Activated naive CD4-positive, alpha-beta T cell treated with anti-CD3 and anti-CD28 coated beads, Interleukin-2, amount 10 ng/mL, durations not matched to agents 7 days and 5 days (primary cell): ENCODE measurements at regions not wholly inside any gene's neighbourhood (a gene's known extent, or its start where the extent isn't known, plus 50 kb on each side); places are given as distances from the start of the nearest gene placed in this dataset.
"Not testable (repeated sequence)": the region's sequence is repeated elsewhere in the genome, so short reads cannot be mapped to it uniquely, and the experiment has no call there.

ENCODE experiments used
- CTCF ChIA-PET: fragments of 350-600 bp; sonication (Branson Sonifier 250); formaldehyde crosslinking; loops from one replicate; lab custom pipeline; 2021; ENCODE audit warnings: antibody characterized with exemption; lab: Charles Lee
- DNase-seq: peaks from one replicate; pipeline ENCODE4 v3.0.0-alpha.2; 2020
- H3K27ac Mint-ChIP-seq: one replicate; pipeline ENCODE4 v1.8.0; 2021; ENCODE audit warnings: mild to moderate bottlenecking, moderate library complexity, mixed read lengths
- H3K27me3 Mint-ChIP-seq: one replicate; pipeline ENCODE4 v1.8.0; 2021; ENCODE audit warnings: mild to moderate bottlenecking, mixed read lengths
- H3K36me3 Mint-ChIP-seq: one replicate; pipeline ENCODE4 v1.8.0; 2021; ENCODE audit warnings: mixed read lengths
- H3K4me1 Mint-ChIP-seq: one replicate; pipeline ENCODE4 v1.8.0; 2021; ENCODE audit warnings: mixed read lengths
- H3K4me3 Mint-ChIP-seq: one replicate; pipeline ENCODE4 v1.8.0; 2021; ENCODE audit warnings: mild to moderate bottlenecking, moderate library complexity, mixed read lengths
- H3K9me3 Mint-ChIP-seq: one replicate; pipeline ENCODE4 v1.8.0; 2021; ENCODE audit warnings: mixed read lengths

GRCh38 chr11:90288212-90288821 lies 65.5 kb upstream of the CHORDC1 start:
- Mint-ChIP-seq H3K4me1 (no peaks in the 10 kb centered on the region), H3K27me3 (no peaks in the 10 kb centered on the region), H3K36me3 (no peaks in the 10 kb centered on the region), H3K4me3 (no peak overlapping the region), H3K27ac (no peak overlapping the region), H3K9me3 (no peaks in the 10 kb centered on the region)
- no peak for DNase-seq
- CTCF ChIA-PET, result interaction anchor here (1.5 kb wide), 1 partner anchor 171 kb away, joined by 4 read pairs; no protein-coding TSS in a partner anchor

- H3K4me1 Mint-ChIP-seq, result no peaks in the 10 kb centered on the region
- no peaks in the 10 kb centered on the region for H3K9me3 Mint-ChIP-seq
- H3K36me3 Mint-ChIP-seq, result no peaks in the 10 kb centered on the region
- DNase-seq, result no peak
- H3K27ac Mint-ChIP-seq, result no peak overlapping the region
- no peak overlapping the region for H3K4me3 Mint-ChIP-seq
- no peaks in the 10 kb centered on the region for H3K27me3 Mint-ChIP-seq
- CTCF ChIA-PET, result no interaction called here
These were observed 63.8 kb upstream of the CHORDC1 start for GRCh38 chr11:90286640-90287039.

- Mint-ChIP-seq H3K4me3 (no peak overlapping the region), H3K4me1 (no peaks in the 10 kb centered on the region), H3K27ac (no peak overlapping the region), H3K9me3 (no peaks in the 10 kb centered on the region), H3K27me3 (no peaks in the 10 kb centered on the region), H3K36me3 (no peaks in the 10 kb centered on the region)
- CTCF ChIA-PET, result no interaction called here
- no peak for DNase-seq
These were observed 61.3 kb upstream of the CHORDC1 start for GRCh38 chr11:90284171-90284570.

GRCh38 chr11:90282551-90283071 lies 59.8 kb upstream of the CHORDC1 start:
- H3K27me3 Mint-ChIP-seq, H3K36me3 Mint-ChIP-seq, DNase-seq, H3K27ac Mint-ChIP-seq, H3K9me3 Mint-ChIP-seq, H3K4me3 Mint-ChIP-seq, H3K4me1 Mint-ChIP-seq, CTCF ChIA-PET: not testable (repeated sequence)

GRCh38 chr11:90274362-90274761 lies 51.5 kb upstream of the CHORDC1 start:
- Mint-ChIP-seq H3K9me3 (no peaks in the 10 kb centered on the region), H3K4me1 (no peaks in the 10 kb centered on the region), H3K27ac (no peak overlapping the region), H3K36me3 (no peaks in the 10 kb centered on the region), H3K27me3 (no peaks in the 10 kb centered on the region), H3K4me3 (no peak overlapping the region)
- no peak for DNase-seq
- CTCF ChIA-PET, result no interaction called here
